ENCODE measurements at regions not wholly inside any gene's neighbourhood (a gene's known extent, or its start where the extent isn't known, plus 50 kb on each side); places are given as distances from the start of the nearest gene placed in this dataset.
A peak's percentile ranks its signal among the peaks of the same experiment; 100 is the strongest.
"Not testable (repeated sequence)": the region's sequence is repeated elsewhere in the genome, so short reads cannot be mapped to it uniquely, and the experiment has no call there.

DNA sequence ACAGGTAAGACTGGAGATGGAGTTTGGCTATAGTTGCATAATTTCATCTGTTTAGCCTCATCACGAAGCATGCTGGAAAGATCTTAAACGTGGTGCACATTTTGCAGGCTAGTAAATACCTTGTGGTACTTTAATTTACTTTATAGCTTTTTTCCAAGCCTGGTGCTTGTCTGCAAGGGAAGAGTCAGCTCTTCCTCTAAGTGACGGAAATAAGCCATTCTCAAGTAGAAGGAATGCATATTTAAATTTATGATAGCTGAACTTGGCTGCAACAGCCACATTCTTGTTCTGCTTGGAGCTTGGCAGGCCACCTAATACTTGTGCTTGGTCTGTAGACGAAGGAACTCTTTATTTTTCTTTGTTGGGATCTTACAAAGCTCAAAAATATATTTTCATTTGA lies 188.0 kb upstream of the PIK3R1 start:
- DNase-seq (ENCODE audit: low read depth), result no peak

DNA sequence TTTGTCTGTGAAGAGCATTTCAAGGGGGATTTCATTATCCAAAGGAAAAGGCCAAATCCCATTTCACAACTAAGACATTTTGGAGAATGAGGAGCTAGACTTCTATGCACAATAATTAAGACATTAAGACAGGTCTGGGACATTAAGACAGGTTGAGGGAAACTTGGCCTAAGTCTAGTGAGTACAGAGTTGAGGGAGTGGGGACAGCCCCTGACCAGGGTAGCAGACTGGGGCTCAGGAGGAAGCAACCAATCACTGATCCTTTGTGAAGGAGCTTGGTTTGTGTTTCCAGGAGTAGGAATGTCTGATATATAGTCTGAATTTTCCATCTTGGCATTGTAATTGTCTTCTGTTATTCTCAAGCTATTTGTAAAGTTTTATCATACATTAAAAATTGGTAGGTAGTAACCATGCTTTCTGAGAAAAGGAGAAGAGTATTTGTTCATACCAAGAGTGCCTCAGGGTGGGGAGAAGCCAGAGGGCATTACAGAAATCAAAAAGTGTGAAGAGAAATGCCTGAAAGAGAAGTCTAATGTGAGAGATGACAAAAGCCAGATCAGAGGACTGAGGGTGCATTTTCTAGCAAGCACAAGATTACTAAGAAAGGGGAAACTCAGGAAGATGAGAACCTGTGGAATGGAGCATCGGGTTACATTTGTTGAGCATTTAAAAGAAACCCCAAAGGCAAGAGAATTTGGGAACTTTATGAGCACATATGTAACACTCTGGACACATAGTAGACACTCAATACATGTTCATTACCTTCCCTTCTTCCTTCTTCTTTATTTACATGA lies 189.3 kb upstream of the PIK3R1 start:
- no peak for DNase-seq (ENCODE audit: low read depth)

DNA sequence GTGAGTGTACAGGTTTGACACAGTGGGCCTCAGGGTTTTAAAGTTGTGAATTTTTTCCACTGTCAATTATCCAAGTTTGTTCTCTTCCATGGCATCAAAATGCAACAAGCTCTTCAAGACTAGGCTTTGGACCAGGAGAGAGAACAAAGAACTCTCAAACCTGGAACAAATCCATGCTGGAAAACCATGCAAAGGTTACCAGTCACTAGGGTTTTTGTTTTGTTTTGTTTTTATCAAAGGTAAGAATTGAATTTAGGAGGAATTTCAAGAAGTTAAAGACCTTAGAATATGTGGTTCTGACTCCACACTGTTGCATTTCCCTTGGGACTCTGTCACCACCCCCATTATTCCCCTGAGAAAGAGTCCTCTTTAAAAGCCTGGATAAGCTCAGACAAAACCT lies 191.1 kb upstream of the PIK3R1 start:
- DNase-seq (ENCODE audit: low read depth), result no peak

DNA sequence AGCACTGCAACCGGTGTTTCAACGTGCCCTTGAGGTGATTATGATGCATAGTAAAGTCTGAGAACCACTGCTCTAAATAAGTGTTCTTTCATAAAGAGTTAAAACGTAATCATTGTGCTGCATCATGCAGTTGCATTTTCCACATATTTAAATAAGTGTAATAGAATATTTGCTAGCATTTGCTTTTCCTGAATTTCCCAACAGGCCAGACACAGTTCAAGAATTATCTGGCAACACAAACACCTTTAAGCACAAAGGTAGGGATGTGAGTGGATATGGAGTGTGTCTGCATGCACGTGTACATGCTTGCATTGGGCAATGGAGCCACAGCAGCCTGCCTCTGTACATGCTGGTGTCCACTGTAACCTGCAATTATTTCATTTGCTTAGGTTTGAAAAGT lies 193.6 kb upstream of the PIK3R1 start:
- DNase-seq (ENCODE audit: low read depth), result no peak

DNA sequence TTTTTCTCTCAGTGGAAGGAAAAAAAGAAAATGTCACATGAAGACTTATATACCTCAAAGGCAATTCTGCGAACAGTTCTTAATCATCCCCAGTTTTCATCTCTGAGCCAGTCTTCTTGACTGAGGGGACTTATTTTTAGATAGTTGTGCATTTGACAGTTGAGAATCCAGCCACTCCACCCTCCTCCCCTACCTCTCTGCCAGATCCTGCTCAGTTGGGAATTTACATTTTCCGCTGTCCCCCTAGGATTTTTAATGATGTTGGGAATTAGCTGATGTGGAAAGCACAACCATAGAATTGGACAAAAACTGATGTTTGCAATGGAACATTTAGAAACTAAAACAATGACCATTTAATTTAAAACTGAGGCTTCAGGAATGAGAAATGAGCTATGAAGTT lies 194.3 kb upstream of the PIK3R1 start:
- DNase-seq (ENCODE audit: low read depth), result no peak

DNA sequence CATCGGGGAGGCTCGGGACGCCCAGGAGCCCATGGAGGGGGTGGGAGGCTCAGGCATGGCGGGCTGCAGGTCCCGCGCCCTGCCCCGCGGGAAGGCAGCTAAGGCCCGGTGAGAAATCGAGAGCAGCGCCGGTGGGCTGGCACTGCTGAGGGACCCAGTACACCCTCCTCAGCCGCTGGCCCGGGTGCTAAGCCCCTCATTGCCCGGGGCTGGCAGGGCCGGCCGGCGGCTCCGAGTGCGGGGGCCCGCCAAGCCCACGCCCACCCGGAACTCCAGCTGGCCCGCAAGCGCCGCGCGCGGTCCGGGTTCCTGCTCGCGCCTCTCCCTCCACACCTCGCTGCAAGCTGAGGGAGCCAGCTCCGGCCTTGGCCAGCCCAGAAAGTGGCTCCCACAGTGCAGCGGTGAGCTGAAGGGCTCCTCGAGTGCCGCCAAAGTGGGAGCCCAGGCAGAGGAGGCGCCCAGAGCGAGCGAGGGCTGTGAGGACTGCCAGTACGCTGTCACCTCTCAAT lies 195.0 kb upstream of the PIK3R1 start:
- DNase-seq (ENCODE audit: low read depth), result not testable (repeated sequence)

DNA sequence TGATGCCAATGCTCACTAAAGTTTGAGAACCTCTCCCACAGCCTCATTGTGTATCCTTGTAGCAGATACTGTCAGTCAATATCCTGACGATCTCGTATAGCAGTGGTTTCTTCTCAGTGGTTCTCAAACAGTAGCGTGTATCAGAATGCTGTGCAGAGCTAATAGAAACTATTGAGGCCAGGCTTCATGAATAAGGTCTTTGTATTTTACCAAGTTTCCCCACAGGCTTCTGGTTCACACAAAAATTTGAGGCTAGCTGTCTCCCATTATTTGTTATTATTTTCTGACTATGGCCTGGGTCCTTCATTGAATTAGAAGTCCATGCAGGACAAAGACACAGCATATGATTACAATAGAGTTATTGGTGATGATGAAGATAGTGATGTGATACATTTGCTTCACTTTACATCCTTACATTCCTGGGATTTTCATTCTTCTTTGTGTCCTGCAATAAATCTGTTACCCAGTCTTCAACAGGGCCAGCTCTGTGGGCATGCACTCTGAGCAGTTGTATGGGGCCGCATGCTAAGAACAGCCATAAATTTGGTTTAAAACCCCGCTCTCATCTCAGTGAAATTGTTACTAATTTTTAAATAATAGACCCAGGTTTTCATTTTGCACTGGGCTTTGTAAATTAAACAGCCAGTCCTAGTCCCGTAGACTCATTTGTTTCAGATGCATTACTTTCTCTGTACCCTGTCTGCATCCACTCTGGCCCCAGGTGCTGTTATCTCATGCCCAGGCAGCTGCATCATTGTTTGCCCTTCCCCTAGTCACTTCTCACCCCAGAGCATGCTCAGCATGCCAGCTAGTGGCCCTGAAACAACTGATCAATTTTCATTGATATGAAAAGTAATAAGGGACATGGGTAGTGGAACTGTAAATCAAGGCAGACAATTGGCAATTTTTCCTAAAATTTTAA lies 199.9 kb upstream of the PIK3R1 start:
- no peak for DNase-seq (ENCODE audit: low read depth)

DNA sequence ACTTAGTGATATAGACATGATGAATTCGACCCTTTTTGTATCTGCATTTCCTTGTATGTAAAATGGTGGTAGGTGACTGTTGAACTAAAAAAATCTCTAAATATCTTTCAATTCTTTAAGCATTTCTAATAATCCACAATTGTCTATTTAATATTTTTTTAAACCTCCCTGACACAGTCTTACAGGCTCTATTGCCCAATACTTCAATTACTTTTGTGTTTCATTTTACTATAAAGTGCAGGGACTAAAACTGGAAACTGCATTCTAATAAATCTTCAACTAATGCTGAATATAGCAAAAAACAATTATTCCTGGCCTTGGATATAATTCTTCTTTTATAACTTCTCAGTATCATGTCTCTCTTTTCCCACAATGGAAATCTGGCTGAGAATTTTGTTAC lies 202.7 kb upstream of the PIK3R1 start:
- DNase-seq (ENCODE audit: low read depth), result no peak

DNA sequence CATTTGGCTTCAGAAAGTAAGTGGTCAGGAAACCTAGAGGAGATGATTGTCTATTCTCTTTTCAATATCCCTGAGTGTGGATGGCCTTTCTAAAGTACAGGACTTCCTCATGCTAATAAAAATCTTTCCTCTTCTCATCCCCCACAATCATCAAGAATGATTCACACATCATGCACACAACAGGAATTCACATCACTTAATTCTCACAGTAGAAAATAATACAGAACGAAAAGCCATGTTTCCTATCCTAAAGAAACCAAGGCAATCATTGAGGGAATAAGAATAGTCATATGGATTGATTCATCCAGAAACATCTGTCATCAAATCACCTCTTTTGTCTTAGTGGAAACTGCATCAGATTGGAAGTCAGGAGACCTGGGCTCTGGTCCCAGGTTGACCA lies 203.1 kb upstream of the PIK3R1 start:
- DNase-seq (ENCODE audit: low read depth), result no peak

DNA sequence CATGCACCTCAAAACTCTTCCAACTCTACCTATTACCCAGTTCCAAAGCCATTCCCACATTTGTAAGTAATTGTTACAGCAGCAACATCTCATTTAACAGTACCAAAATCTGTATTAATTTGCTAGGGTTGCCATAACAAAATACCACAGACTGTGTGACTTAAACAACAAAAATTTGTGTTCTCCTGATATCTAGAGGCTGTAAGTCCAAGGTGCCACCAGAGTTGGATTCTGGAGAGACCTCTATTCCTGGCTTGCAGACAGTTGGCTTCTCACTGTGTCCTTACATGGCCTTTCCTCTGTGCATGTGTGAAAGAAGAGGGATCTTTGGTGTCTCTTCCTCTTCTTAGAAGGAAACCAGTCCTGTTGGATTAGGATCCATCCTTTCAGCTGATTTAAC lies 203.8 kb upstream of the PIK3R1 start:
- no peak for DNase-seq (ENCODE audit: low read depth)

DNA sequence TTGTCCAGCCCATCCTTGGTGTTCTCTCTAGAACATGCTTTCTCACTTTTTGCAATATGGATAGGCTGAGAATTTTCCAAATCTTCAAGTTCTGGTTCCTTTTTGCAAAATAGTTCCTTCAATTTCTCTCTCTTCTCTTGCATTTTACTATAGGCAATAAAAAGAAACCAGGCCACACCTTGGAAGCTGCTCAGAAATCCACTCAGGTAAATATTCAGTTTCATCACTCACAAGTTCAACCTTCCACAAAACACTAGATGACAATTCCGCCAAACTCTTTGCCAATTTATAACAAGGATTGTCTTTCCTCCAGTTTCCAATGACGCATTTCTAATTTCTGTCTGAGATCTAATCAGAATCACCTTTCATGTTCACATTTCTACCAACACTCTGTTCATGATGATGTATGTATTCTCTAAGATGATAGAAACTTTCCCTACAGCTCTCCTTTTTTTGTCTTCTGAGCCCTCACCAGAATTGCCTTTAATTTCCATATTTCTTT lies 204.2 kb upstream of the PIK3R1 start:
- DNase-seq (ENCODE audit: low read depth), result no peak

DNA sequence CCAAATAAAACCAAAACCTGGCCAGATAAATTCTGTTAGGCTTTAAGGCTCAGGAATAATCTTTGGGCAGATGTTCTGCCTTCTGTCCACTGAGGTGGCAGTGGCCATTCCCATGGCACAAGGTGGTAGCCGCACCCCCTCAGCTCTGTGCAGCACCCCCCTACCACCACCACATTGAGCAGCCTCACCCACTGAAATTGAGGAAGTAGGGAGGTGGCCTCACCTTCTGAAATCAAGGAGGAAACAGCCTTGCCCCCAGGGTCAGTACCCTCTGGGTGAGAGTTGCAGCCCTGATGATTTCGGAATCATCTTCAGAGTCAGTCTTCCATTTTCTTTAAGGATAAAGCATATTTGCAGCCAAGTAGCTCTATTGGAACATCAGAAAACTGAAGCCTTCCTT lies 204.8 kb upstream of the PIK3R1 start:
- no peak for DNase-seq (ENCODE audit: low read depth)

DNA sequence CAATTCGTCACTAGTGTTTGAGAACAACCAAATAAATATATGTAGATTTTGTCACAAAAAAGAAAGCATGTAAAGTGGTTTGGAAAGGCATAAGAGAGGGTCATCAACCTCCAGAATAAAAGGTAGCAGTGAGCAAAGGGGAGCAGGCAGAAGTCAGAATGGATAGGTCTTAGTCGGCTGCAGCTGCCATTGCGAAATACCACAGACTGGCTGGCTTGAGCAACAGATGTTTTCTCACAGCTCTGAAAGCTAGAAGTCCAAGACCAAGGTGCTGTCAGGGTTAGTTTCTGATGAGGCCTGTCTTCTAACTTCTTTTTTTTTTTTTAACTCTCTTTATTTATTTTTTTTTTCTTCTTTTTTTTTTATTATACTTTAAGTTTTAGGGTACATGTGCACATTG lies 208.1 kb upstream of the PIK3R1 start:
- DNase-seq (ENCODE audit: low read depth), result peak; percentile 89

DNA sequence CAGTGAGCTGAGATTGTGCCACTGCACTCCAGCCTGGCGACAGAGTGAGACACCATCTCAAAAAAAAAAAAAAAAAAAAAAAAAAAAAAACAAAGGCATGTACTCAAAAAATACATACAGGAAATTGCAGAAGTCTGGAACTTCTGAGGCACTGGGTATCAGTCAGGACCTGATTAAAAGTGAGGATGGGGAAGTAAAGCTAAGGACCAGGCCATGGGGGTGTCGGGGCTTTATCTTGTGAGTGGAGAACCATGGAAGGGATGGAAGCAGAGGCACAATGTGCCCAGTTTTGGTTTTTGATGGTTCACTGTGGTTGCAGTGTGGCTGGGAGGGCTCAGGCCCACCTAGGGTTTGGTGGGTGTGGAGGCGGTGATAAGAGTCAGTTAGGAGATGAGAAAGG lies 212.7 kb upstream of the PIK3R1 start:
- no peak for DNase-seq (ENCODE audit: low read depth)

DNA sequence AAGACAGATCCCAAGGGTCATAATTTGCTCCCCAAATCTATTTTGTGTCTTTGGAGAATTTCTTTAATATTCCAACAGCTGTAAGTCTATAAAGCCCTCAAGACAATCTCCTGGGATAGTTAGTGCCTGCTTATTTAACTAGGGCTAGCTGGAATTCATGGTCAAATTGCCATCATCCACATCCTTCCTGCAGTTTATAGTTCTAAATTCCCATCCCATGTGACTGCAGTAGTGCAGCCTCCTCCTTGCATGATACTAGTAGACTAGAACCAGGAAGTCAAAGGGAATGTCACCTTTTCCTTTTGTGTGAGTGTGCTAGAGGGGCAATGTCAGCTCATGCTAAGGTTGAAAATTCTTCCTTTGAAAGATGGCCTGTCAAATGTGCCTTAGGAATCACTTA lies 214.8 kb upstream of the PIK3R1 start:
- DNase-seq (ENCODE audit: low read depth), result no peak

DNA sequence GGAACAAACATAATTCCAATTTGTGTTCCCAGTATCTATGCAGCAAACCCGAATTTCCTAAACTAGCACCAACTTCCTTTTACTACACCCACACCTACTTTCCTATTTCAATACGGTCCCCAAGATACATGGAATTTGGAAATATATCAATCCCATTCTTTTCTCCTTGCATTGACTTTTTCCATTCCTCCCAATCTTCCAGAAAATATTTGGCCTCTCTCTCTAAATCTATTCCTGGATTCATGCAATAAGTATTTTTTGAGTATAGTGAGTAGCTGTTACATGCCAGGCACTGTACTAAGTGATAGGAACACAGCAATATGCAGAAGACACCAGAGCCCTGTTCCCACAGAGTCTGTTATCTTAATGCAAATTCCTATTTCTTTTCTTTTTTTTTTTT lies 216.2 kb upstream of the PIK3R1 start:
- DNase-seq (ENCODE audit: low read depth), result no peak

DNA sequence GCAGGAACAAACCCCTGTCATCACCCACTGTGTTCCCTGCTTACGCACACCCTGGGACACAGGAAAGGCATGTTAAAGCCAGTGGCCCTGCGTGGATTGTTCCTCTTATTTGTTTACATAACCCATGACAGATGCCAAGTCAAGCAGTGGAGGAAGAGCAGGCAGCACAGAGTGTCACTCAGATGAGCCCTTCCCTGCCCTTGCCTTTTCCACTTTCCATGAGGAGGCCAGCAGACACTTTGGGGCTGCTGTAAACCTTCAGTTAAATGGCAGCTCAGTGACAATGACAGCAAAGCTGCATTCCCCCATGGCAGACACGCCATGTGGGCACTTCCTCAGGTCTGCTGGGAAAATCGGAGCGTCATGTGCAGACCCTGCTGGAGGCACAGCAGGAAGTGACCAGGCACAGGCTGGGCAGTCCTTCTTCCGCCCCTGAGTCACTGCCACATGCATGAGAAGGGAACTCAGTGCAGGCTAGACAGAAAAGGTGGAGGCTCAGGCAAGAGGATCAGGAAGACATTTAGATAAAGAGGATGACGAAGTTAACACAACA lies 216.8 kb upstream of the PIK3R1 start:
- DNase-seq (ENCODE audit: low read depth), result no peak

DNA sequence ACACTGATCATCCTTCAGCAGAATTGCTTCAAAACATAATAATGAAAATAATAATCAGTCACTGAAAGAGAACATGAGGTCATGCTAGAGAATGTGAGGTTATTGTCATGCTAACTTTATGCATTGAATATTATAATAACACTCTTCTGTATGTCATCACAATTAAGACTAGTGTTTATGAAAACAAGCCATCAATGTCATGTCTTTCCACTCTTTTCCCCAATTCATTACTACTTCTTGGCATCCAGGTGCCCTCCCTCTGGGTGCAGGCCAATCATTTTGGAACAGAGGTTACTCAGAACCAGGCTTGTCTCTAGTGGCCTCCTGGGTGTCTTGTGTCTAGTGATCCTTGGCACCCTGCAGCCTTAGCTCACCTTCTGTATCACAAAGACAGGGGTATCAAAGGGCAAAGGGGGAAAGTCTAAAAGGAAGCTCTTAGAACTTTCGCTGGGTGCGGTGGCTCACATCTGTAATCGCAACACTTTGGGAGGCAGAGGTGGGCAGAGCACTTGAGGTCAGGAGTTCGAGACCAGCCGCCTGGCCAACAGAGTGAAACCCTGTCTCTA lies 217.6 kb upstream of the PIK3R1 start:
- DNase-seq (ENCODE audit: low read depth), result no peak

DNA sequence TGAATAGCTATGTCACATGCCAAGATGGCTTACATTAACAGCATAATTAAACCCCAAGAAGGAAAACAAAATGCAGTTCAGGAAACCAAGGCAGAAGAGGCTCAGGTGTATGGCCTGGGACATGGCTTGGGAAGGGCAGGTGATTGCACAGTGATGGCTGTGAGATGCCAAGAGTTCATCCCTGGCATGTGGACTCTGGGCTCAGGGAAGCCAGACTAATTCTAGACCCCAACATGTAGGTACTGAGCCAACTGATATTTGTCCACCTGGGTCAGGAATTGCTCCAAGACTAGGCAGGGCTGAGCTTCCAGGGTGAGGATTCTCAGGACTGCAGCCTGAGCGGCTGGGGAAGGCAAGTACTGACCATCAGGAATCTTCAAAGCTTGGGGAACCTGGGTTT lies 218.4 kb upstream of the PIK3R1 start:
- no peak for DNase-seq (ENCODE audit: low read depth)

DNA sequence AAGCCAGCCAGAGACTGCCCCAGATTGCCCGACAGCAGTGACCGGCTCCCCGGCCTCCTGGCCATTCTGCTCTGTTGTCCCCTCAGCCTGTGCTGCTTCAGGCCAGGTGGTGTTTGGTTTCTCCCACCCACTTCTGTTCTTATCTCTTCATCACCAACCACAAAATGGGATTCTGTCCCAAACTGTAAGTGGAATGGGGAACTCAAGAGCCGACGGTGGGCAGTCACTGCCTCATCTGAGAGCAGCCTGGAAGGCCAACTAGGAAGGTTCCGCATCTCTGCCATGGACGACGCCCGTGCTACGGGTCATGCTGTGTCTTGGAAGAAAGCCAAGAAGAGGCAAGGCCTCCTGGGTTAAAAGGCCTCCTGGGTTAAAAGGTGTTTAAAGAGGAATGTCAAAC lies 219.0 kb upstream of the PIK3R1 start:
- no peak for DNase-seq (ENCODE audit: low read depth)

DNA sequence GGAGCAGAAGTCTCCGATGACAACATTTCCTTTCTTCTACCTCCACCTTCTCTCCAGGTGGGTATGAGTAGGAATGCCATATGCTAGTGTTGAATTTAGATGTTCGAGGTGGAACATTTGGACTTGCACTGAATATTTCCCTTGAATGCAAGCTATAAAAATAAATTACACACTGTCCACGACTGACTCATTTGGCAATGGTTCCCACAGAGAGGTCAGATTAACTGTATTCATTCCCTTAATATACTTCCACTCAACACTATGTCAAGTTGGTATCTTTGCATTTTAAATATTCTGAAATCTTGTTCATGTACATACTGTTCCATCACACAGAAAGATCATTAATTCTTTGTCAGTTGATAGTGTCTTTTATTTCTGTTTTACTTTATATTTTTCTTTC lies 222.6 kb upstream of the PIK3R1 start:
- peak; percentile 25 for DNase-seq (ENCODE audit: low read depth)

DNA sequence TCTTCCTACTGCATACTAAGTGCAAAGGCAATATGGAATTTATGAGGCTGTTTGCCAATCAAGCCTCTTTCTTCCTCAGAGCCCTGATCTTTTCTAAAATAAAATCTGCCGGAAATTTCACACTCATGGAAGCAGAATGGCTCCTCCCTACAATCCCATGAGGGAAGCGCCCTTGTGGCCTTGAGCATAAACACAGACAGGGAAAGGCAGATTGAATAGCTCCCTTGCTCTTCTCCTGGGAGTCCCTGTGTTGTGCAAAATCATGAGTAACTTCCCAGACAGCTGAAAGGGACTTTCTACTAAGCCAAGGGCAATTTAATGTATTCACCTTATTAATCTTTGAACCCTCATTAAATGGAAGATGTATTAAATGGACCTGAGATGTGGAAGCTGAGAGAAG lies 226.1 kb upstream of the PIK3R1 start:
- DNase-seq (ENCODE audit: low read depth), result peak; percentile 45
